ENCODE measurements at regions not wholly inside any gene's neighbourhood (a gene's known extent, or its start where the extent isn't known, plus 50 kb on each side); places are given as distances from the start of the nearest gene placed in this dataset.

- TF ChIP-seq POLR2A (IDR thresholded peaks at IDR 0.05), result no peak
- TF ChIP-seq, protein P1, sequence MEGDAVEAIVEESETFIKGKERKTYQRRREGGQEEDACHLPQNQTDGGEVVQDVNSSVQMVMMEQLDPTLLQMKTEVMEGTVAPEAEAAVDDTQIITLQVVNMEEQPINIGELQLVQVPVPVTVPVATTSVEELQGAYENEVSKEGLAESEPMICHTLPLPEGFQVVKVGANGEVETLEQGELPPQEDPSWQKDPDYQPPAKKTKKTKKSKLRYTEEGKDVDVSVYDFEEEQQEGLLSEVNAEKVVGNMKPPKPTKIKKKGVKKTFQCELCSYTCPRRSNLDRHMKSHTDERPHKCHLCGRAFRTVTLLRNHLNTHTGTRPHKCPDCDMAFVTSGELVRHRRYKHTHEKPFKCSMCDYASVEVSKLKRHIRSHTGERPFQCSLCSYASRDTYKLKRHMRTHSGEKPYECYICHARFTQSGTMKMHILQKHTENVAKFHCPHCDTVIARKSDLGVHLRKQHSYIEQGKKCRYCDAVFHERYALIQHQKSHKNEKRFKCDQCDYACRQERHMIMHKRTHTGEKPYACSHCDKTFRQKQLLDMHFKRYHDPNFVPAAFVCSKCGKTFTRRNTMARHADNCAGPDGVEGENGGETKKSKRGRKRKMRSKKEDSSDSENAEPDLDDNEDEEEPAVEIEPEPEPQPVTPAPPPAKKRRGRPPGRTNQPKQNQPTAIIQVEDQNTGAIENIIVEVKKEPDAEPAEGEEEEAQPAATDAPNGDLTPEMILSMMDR (IDR thresholded peaks at IDR 0.05), result no peak
- no peak for TF ChIP-seq EP300 (IDR thresholded peaks at IDR 0.05)
Observed at GRCh38 chr10:130808686-130809085, 502.8 kb downstream of the TCERG1L start.
